ENCODE measurements at regions not wholly inside any gene's neighbourhood (a gene's known extent, or its start where the extent isn't known, plus 50 kb on each side); places are given as distances from the start of the nearest gene placed in this dataset.
"Not testable (repeated sequence)": the region's sequence is repeated elsewhere in the genome, so short reads cannot be mapped to it uniquely, and the experiment has no call there.

DNA sequence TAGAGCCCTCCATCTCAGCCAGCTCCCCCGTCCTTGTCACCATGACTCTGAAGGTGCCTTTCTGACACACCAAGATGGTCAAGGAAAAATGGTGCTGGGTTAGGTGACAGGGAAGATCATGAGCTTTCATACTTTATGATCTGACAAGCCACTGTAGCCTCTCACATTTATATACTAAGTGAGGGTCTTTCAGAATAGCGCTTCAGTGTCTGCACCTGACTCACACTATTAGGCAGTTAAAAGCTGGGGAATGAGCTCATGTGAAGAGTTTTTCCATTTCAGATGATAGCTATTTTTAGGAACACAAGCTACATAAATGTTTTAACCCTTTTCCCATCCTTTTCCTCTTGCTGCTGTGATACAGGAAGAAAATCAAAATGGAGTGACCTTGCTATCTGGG is 101.1 kb downstream of the FAM72B start:
- TF ChIP-seq, protein P1, sequence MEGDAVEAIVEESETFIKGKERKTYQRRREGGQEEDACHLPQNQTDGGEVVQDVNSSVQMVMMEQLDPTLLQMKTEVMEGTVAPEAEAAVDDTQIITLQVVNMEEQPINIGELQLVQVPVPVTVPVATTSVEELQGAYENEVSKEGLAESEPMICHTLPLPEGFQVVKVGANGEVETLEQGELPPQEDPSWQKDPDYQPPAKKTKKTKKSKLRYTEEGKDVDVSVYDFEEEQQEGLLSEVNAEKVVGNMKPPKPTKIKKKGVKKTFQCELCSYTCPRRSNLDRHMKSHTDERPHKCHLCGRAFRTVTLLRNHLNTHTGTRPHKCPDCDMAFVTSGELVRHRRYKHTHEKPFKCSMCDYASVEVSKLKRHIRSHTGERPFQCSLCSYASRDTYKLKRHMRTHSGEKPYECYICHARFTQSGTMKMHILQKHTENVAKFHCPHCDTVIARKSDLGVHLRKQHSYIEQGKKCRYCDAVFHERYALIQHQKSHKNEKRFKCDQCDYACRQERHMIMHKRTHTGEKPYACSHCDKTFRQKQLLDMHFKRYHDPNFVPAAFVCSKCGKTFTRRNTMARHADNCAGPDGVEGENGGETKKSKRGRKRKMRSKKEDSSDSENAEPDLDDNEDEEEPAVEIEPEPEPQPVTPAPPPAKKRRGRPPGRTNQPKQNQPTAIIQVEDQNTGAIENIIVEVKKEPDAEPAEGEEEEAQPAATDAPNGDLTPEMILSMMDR (IDR thresholded peaks at IDR 0.05; ENCODE audit: low read depth, low read length): not testable (repeated sequence)
- TF ChIP-seq EZH2phosphoT487 (IDR thresholded peaks at IDR 0.05; ENCODE audit: low read depth): not testable (repeated sequence)
